OCI-LY7 (cell line): ENCODE measurements at regions not wholly inside any gene's neighbourhood (a gene's known extent, or its start where the extent isn't known, plus 50 kb on each side); places are given as distances from the start of the nearest gene placed in this dataset.

Source experiments
- BruUV-seq: library from RNA; stranded (reverse); fragments of 400-500 nt; replicated peaks from 2 replicates; lab custom pipeline; 2021; lab: Mats Ljungman, UMichigan
- CTCF ChIA-PET: fragments of 300-600 bp; sonication (Branson Sonifier 250); formaldehyde crosslinking; loops from one replicate; lab custom pipeline; 2022; ENCODE audit warnings: antibody characterized with exemption; ENCODE audit not compliant: unreplicated experiment; lab: Charles Lee
- POLR2A ChIA-PET: fragments of 300-600 bp; sonication (Branson Sonifier 250); formaldehyde crosslinking; loops from one replicate; lab custom pipeline; 2022; ENCODE audit warnings: antibody characterized with exemption; lab: Charles Lee
- DNase-seq: peaks from one replicate; pipeline ENCODE4 v3.0.0-alpha.2; 2015; ENCODE audit warnings: low spot score
- H2AFZ ChIP-seq: fragments of 200-600 bp; sonication (generic), shearing (Covaris generic); 2 replicates; pipeline ENCODE4 v1.6.1; 2014; ENCODE audit warnings: mild to moderate bottlenecking, antibody characterized with exemption, low read length, moderate library complexity
- H3K27ac ChIP-seq: fragments of 200-600 bp; sonication (generic); 2 replicates; pipeline ENCODE4 v1.5.1; 2014; ENCODE audit warnings: mixed run types, low read depth, mild to moderate bottlenecking, moderate library complexity, low read length, inconsistent platforms; ENCODE audit not compliant: poor library complexity, severe bottlenecking
- H3K36me3 ChIP-seq: fragments of 200-600 bp; sonication (generic); 2 replicates; pipeline ENCODE4 v1.6.1; 2014; ENCODE audit warnings: mild to moderate bottlenecking, antibody characterized with exemption, low read length, moderate library complexity, mixed read lengths; ENCODE audit not compliant: insufficient read depth
- H3K4me1 ChIP-seq: fragments of 200-600 bp; sonication (generic); 2 replicates; pipeline ENCODE4 v1.5.1; 2014; ENCODE audit warnings: mild to moderate bottlenecking, low read length; ENCODE audit not compliant: insufficient read depth, poor library complexity, severe bottlenecking
- H3K4me2 ChIP-seq: fragments of 200-600 bp; sonication (generic); 2 replicates; pipeline ENCODE4 v1.6.1; 2014; ENCODE audit warnings: mild to moderate bottlenecking, low read length
- H3K4me3 ChIP-seq: fragments of 200-600 bp; sonication (generic); 2 replicates; pipeline ENCODE4 v1.5.1; 2014; ENCODE audit warnings: mild to moderate bottlenecking, low read depth, low read length; ENCODE audit not compliant: poor library complexity, severe bottlenecking
- H3K79me2 ChIP-seq: fragments of 200-600 bp; sonication (generic); 2 replicates; pipeline ENCODE4 v1.6.1; 2016; ENCODE audit warnings: low read depth, mild to moderate bottlenecking, low read length, moderate library complexity, mixed read lengths; ENCODE audit not compliant: insufficient read depth
- H3K9me2 ChIP-seq: fragments of 200-600 bp; sonication (generic); 2 replicates; pipeline ENCODE4 v1.6.1; 2016; ENCODE audit warnings: mild to moderate bottlenecking, low read length, mixed read lengths; ENCODE audit not compliant: insufficient read depth
- H3K9me3 ChIP-seq: fragments of 200-600 bp; sonication (generic); 2 replicates; pipeline ENCODE4 v1.6.1; 2014; ENCODE audit warnings: mild to moderate bottlenecking, mixed run types, low read length, mixed read lengths
- H4K20me1 ChIP-seq: fragments of 200-600 bp; sonication (generic); 2 replicates; pipeline ENCODE4 v1.6.1; 2014; ENCODE audit warnings: mild to moderate bottlenecking, antibody characterized with exemption, low read length, moderate library complexity, mixed read lengths; ENCODE audit not compliant: insufficient read depth
- CTCF ChIP-seq: fragments of 200-600 bp; sonication (generic); conservative IDR thresholded peaks from 2 replicates; pipeline ENCODE4 v1.5.1; 2014; ENCODE audit warnings: mild to moderate bottlenecking, antibody characterized with exemption, low read length, moderate library complexity, mixed read lengths
- EZH2phosphoT487 ChIP-seq: fragments of 200-600 bp; sonication (generic); IDR thresholded peaks from 2 replicates; pipeline ENCODE4 v1.6.1; 2018; ENCODE audit warnings: low read depth, borderline replicate concordance, mild to moderate bottlenecking, mixed run types, antibody characterized with exemption, low read length, moderate library complexity, mixed read lengths
- intact Hi-C: fragments of 100-400 bp; cut with micrococcal nuclease; formaldehyde crosslinking; loops from one replicate; pipeline ENCODE4 v1.10.0; 2022; ENCODE audit not compliant: unreplicated experiment

GRCh38 chr4:40684404-40684803 is 54.7 kb upstream of the RBM47 start:
- no peak for DNase-seq
- Histone ChIP-seq H2AFZ (no peak overlapping the region), H3K9me3 (no peaks in the 10 kb centered on the region), H3K79me2 (no peaks in the 10 kb centered on the region), H3K4me1 (no peaks in the 10 kb centered on the region), H3K36me3 (no peaks in the 10 kb centered on the region), H3K4me3 (no peak overlapping the region), H3K4me2 (no peak overlapping the region), H3K9me2 (no peaks in the 10 kb centered on the region), H4K20me1 (no peaks in the 10 kb centered on the region), H3K27ac (no peak overlapping the region)
- TF ChIP-seq CTCF = no peak
- TF ChIP-seq EZH2phosphoT487 = no peak
- POLR2A ChIA-PET = interaction anchor here (0.6 kb wide), 1 partner anchor 14 kb away, joined by 5 read pairs; no protein-coding TSS in a partner anchor
- BruUV-seq = no TSS peak
- CTCF ChIA-PET = no interaction called here
- intact Hi-C loops = no loop called here

DNA sequence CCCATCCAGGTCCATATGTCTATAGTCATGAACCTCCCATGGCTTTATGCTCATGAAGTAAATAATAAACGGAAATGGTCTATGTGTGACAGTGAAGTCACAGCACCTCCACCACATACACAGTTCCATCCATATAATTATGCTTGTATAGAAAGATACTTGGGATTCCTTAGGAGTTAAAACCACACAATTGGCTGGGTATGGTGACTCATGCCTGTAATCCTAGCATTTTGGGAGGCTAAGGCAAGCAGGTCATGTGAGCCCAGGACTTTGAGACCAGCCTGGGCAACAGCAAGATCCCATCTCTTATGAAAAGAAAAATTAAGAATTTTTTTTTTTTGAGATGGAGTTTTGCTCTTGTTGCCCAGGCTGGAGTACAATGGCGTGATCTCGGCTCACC is 55.6 kb upstream of the RBM47 start:
- Histone ChIP-seq H3K4me3 (no peak overlapping the region), H3K27ac (no peak overlapping the region), H3K9me2 (no peaks in the 10 kb centered on the region), H2AFZ (no peak overlapping the region), H3K79me2 (no peaks in the 10 kb centered on the region), H3K4me1 (no peaks in the 10 kb centered on the region), H3K9me3 (no peaks in the 10 kb centered on the region), H3K36me3 (no peaks in the 10 kb centered on the region), H3K4me2 (no peak overlapping the region), H4K20me1 (no peaks in the 10 kb centered on the region)
- POLR2A ChIA-PET = interaction anchor here (0.5 to 1.1 kb wide), 3 partner anchors 13 to 925 kb away, joined by 3 read pairs; no protein-coding TSS in a partner anchor
- TF ChIP-seq EZH2phosphoT487 (no peak), CTCF (no peak)
- CTCF ChIA-PET = no interaction called here
- no peak for DNase-seq
- no TSS peak for BruUV-seq
- intact Hi-C loops = no loop called here

DNA sequence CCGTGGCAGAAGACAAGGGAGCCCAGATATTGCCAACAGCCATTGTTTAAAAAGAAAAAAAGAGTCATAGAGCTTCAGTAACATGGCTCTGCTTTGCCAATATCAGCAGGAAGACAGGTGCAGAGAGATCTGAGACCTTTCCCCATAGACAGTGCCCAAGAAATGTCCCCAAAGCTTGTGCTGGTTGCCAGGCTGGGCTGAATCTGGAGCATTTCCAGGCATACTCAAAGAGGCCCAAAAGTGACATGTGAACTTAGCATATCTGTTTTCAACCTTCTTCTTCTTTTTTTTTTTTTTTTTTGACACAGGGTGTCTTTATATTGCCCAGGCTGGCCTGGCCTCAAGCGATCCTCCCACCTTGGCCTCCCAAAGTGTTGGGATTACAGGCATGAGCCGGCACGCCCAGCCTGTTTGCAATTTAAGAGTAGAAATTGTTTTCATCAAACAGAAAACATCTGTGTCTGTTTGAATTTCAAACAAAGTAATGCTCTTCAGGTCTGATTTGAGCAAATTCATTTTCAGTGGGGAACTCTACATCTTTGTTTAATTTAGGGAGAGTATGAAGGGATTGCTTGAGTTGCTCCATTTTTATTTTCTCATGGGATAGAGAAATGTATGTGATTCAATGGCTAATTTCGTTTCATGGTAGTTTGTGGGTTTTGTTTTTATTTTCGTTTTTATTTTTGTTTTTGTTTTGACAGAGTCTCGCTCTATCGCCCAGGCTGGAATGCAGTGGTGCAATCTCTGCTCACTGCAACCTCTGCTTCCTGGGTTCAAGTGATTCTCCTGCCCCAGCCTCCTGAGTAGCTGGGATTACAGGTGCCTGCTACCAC is 56.6 kb upstream of the RBM47 start:
- Histone ChIP-seq H3K36me3 (no peaks in the 10 kb centered on the region), H4K20me1 (no peaks in the 10 kb centered on the region), H3K4me2 (no peak overlapping the region), H3K9me2 (no peaks in the 10 kb centered on the region), H3K27ac (no peak overlapping the region), H2AFZ (no peak overlapping the region), H3K79me2 (no peaks in the 10 kb centered on the region), H3K4me1 (no peaks in the 10 kb centered on the region), H3K9me3 (no peaks in the 10 kb centered on the region), H3K4me3 (no peak overlapping the region)
- no TSS peak for BruUV-seq
- DNase-seq = no peak
- TF ChIP-seq EZH2phosphoT487 = no peak
- no peak for TF ChIP-seq CTCF
- ChIA-PET POLR2A (interaction anchor here (0.6 to 1.1 kb wide), 2 partner anchors 14 to 23 kb away, joined by 3 read pairs; no protein-coding TSS in a partner anchor), CTCF (no interaction called here)
- intact Hi-C loops = no loop called here
